Fibroblast of gingiva (primary cell): ENCODE measurements at regions not wholly inside any gene's neighbourhood (a gene's known extent, or its start where the extent isn't known, plus 50 kb on each side); places are given as distances from the start of the nearest gene placed in this dataset.

Experiments used
- DNase-seq: peaks from one replicate; pipeline ENCODE4 v3.0.0-alpha.2; 2011; ENCODE audit warnings: low read depth

DNA sequence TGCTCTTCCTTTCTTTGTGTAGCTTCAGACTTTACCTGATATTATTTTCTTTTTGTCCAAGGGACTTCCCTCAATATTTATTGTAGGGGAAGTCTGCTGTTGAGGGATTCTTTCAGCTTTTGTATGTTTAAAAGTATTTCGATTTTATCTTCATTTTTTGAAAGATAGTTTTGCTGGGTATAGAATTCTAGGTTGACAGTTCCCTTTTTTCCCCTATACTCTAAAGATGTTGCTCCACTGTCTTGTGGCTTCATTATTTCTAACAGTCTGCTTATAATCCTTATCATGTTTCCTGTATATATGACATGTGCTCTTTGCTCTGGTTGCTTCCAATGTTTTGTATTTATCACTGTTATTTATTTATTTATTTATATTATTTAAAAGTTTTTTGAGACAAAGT is 57.3 kb downstream of the CYTL1 start:
- no peak for DNase-seq

DNA sequence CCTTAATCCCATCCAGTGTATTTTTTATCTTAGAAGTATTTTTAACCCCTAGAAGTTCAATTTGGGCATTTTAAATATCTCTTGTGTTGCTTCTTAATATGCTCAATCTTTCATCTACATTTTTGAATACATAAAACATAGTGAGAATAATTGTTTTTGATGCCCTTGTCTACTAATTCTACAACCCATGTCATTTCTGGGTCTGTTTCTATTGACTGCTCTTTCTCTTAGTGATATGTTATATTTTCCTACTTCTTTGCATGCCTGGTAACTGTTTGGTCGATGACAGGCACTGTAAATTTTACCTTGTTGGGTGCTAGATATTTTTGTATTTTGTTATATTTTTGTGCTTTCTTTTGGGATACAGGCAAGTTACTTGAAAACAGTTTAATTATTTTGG is 56.3 kb downstream of the CYTL1 start:
- DNase-seq = no peak
